GM18507 (cell line): ENCODE measurements at regions not wholly inside any gene's neighbourhood (a gene's known extent, or its start where the extent isn't known, plus 50 kb on each side); places are given as distances from the start of the nearest gene placed in this dataset.
A peak's percentile ranks its signal among the peaks of the same experiment; 100 is the strongest.

ENCODE experiments used
- DNase-seq: peaks from one replicate; pipeline ENCODE4 v3.0.0; 2011; ENCODE audit warnings: low read depth; ENCODE audit not compliant: insufficient read length; ENCODE audit errors: extremely low spot score
- FAIRE-seq: peaks from 2 replicates; lab custom pipeline; 2011; peaks lifted over from hg19 to GRCh38; lab: Jason Lieb, UNC

- no peak for FAIRE-seq
- DNase-seq, result no peak
These were observed 183.5 kb upstream of the AFDN start for GRCh38 chr6:167643223-167643622.

GRCh38 chr6:167643716-167644115 lies 183.0 kb upstream of the AFDN start:
- FAIRE-seq, result no peak
- no peak for DNase-seq

- no peak for DNase-seq
- no peak for FAIRE-seq
These were observed 182.1 kb upstream of the AFDN start for GRCh38 chr6:167644412-167645132.

- DNase-seq (no peak), FAIRE-seq (no peak)
These were observed 181.3 kb upstream of the AFDN start for GRCh38 chr6:167645368-167645767.

- no peak for FAIRE-seq
- no peak for DNase-seq
These were observed 179.4 kb upstream of the AFDN start for GRCh38 chr6:167647306-167647705.

- DNase-seq (no peak), FAIRE-seq (no peak)
These were observed 178.8 kb upstream of the AFDN start for GRCh38 chr6:167647737-167648470.

GRCh38 chr6:167648501-167649278 lies 178.0 kb upstream of the AFDN start:
- DNase-seq (no peak), FAIRE-seq (no peak)

- DNase-seq (no peak), FAIRE-seq (no peak)
These were observed 177.2 kb upstream of the AFDN start for GRCh38 chr6:167649476-167649875.

- FAIRE-seq (no peak), DNase-seq (no peak)
These were observed 175.9 kb upstream of the AFDN start for GRCh38 chr6:167650730-167651317.

- FAIRE-seq, result peak; percentile 65
These were observed 175.2 kb upstream of the AFDN start for GRCh38 chr6:167651318-167652041.

GRCh38 chr6:167652042-167652700 lies 174.5 kb upstream of the AFDN start:
- no peak for FAIRE-seq

More at GRCh38 chr6:167651318-167652041, 175.2 kb upstream of the AFDN start:
- no peak for DNase-seq

GRCh38 chr6:167652701-167653095 lies 174.0 kb upstream of the AFDN start:
- FAIRE-seq (no peak), DNase-seq (no peak)

More at GRCh38 chr6:167652042-167652700, 174.5 kb upstream of the AFDN start:
- DNase-seq, result no peak

- FAIRE-seq, result no peak
- no peak for DNase-seq
These were observed 173.2 kb upstream of the AFDN start for GRCh38 chr6:167653561-167653960.

- FAIRE-seq (no peak), DNase-seq (no peak)
These were observed 172.3 kb upstream of the AFDN start for GRCh38 chr6:167654389-167654788.

GRCh38 chr6:167655174-167655821 lies 171.4 kb upstream of the AFDN start:
- DNase-seq (no peak), FAIRE-seq (no peak)

GRCh38 chr6:167658106-167658505 lies 168.6 kb upstream of the AFDN start:
- no peak for DNase-seq

GRCh38 chr6:167659046-167659445 lies 167.7 kb upstream of the AFDN start:
- no peak for DNase-seq
- no peak for FAIRE-seq

More at GRCh38 chr6:167658106-167658505, 168.6 kb upstream of the AFDN start:
- FAIRE-seq, result no peak

- FAIRE-seq (no peak), DNase-seq (no peak)
These were observed 166.3 kb upstream of the AFDN start for GRCh38 chr6:167660424-167660823.
